HG03432 (cell line): ENCODE measurements at regions not wholly inside any gene's neighbourhood (a gene's known extent, or its start where the extent isn't known, plus 50 kb on each side); places are given as distances from the start of the nearest gene placed in this dataset.

Source experiments
- ATAC-seq: cut with Tn5 transposase; IDR thresholded peaks from one replicate; pipeline ENCODE4 v1.9.1; 2021; ENCODE audit warnings: mild to moderate bottlenecking, moderate library complexity; ENCODE audit not compliant: unreplicated experiment

DNA sequence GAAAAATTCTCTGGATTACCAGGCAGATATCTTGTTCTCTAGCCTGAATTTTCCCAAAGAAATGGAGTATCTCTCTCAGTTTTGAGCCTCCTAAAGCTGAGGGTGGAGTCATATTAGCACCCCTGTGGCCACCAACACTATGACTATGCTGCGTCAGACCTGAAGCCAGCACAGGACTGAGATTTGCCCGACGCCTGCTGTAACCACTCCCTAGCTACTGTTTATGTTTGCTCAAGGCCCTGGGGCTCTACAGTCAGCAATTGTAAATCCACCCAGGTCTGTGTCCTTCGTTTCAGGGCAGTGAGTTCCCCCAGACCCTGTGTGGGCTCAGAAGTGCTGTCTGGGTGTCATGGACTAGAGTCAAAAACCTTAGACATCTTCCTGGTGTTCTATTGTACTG is 61.4 kb downstream of the ZXDA start:
- ATAC-seq, result no peak

DNA sequence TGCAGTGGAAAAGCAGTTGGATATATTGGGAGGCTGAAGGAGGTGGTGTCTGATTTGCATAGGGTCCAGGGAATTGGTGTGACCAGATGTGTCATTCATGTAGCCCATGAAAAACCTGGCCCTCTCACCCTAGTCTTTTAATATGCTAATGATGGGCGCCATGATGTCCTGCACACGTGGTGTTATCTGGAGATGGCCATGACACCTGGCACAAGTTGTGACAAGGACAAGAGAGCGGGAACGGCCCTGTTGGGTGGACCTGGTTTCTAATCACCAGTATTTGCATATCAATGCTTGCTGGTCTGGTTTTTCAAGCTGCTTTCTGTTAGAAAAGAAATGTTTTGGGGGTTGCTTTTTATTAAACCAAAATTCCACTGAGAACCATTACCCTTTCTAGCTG is 87.4 kb downstream of the ZXDA start:
- ATAC-seq, result no peak

DNA sequence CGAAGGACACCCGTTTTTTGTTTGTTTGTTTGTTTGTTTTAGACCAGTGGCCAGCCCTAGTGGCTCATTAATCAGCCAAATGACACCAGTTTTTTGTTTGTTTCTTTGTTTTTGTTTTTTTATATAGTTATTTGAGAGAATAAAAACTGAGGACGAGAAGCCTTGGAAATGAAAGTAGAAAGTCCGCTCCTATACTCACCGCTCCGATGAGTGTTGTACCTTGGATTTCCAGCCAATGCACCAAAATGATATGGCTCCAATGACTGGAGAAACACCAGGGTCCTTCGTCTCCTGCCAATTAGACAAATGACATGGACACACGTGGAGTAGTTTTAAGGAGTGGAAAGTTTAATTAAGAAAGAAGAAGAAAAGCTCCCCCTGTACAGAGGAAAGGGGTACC is 87.9 kb downstream of the ZXDA start:
- no peak for ATAC-seq

DNA sequence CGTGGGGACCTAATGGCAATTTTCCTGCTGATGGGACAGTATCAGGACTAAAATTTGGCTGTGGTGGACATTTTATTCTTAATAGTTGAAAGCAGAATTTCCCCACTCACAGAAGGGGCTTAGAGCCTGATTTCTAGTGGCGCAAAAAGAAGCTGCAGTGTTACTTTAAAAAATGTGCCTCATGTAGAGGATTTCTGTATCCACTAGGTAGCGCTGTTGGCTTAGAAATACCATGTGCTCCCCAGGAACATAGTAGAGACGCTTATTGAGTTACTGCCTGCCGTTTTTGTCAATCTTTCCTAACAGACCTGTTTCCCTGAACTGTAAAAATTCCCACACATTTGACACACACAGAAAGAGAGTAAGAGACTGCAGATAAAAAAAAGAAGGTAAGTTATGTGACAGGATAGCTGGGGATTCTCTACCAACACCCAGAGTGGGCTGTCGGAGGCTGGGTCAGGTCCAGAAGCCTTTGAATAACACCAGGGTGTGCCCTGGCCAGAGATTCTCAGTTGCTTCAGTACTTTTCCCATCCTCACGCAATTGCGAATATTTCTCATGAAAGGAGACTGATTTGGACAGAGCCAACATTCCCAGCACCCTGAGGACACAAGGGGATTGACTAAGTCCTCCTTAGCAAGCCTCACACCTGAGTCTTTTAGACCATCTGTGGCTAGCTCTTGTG is 88.4 kb downstream of the ZXDA start:
- ATAC-seq, result peak; percentile 73

DNA sequence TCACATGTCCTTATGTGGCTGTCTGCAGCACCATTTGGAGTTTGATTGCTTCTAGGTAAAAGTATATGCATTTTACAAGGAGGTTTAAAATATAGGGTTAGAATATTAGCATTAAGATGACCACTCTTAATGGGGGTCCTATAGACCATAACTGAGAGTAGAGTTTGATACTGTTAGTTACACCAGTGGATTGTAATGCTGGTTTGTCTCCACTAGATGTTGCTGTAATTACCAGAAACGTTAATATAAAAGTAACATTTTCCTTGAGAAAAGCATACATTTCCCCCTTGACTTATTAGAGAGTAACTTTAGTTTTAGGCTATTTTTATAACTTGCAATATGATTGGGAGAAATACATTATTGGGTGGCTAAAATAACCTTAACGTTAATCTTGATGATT is 93.0 kb downstream of the ZXDA start:
- no peak for ATAC-seq

DNA sequence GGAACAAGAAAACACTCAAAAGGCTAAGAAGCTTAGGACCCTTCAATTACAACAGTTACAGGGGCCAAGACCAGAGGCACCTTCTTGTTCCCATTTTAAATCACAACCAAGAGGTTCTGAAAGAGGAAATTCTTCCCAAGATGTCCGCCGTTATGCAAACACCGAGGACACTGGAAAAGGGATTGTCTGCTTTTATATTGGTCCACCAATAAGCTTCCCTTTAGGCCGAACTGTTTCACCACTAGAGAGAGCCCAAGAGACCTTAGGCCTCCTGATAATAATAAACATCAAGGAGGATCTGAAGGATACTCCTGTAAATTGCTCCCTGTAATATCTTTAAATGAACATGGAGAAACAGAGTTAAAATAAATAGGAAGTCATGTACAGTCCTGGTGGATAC is 92.6 kb upstream of the NLRP2B start:
- ATAC-seq, result no peak

DNA sequence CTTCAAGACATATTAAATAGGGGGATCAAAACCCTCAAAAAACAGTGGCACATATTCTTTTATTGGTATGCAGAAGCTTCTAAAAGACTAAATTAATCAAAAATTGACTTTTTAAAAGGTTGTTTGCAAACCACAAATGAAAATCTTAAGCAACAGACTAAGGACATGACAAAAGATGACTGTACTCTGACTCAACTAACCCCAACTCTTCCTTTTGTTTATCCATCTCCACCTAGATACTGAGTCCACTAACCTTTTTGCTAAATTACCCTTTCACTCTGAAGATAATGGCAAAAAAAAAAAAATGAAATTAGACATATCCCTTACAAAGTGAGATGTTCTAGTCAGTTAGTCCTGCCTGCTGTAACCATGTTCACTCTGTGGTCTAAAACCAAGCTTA is 91.6 kb upstream of the NLRP2B start:
- no peak for ATAC-seq

DNA sequence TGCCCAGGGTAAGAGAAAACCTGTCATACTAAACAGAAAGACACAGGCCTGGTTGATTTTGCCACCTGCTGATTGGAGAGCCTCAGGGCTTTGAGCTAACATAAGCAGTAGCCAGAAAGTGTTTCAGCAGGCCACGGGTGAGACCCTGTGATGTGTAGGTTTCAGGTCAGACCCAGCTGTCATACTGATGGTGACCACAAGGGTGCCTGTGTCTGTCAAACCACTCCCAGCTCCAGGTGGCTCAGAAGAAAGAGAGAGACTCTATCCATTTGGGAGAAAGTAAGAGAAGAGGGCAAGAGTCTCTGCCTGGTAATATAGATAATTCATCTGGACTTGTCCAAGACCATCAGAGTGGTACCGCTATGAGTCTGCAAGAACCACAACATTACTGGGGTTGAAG is 72.8 kb upstream of the NLRP2B start:
- ATAC-seq, result no peak

DNA sequence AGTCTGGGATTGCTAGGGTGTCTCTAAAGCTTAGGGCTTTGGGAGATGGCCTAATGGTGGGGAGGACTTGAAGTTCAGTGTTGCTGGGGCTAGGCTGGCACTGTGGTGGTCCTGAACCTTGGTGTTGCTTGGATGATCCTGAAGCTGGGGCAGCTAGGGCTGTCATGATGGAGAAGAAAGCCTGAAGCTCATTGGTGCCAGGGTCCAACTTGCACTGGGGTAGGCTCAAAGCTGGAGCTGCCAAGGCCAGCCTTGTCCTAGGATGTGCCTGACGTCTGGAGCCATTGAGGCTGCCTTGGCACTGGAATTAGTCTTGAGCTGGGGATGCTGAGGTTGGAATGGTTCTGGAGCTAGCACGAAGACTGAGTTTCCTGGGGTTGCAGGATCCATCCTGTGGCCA is 61.0 kb upstream of the NLRP2B start:
- no peak for ATAC-seq

DNA sequence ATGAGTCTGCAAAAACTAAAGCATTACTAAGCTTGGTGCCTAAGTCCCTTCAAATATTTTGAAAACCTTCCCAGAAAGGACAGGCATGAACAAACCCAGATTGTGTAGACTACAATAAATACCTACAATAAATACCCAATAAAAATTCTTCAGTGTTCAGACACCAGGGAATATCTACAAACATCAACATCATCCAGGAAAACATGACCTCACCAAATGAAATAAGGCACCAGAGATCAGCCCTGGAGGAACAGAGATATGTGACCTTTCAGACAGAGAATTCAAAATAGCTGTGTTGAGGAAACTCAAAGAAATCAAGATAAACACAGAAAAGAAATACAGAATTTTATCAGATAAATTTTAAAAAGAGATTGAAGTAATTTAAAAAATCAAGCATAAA is 57.8 kb upstream of the NLRP2B start:
- ATAC-seq, result no peak
